ENCODE measurements at regions not wholly inside any gene's neighbourhood (a gene's known extent, or its start where the extent isn't known, plus 50 kb on each side); places are given as distances from the start of the nearest gene placed in this dataset.

DNA sequence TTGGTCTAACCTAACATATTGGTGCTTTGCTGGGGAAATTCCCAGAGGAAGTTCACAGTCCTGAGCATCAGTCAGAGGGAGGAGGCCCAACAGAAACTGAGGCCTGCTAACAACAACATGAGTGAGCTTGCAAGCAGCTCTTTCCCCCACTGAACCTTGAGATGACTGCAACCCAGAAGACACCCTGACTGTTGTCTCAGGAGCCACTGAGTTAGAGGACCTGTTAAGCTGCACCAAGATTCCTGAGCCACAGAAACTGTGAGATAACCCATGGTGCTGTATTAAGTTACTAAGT lies 193.2 kb upstream of the UBL3 start:
- POLR2A ChIA-PET = no interaction called here
- Mint-ChIP-seq H3K27me3 (ENCODE audit: insufficient read depth, unreplicated experiment) (no peaks in the 10 kb centered on the region), H3K4me1 (ENCODE audit: insufficient read depth, unreplicated experiment) (peaks cover 16% of the 10 kb centered on the region), H3K36me3 (ENCODE audit: insufficient read depth, unreplicated experiment) (no peaks in the 10 kb centered on the region), H3K9me3 (ENCODE audit: unreplicated experiment) (no peaks in the 10 kb centered on the region), H3K27ac (ENCODE audit: low read depth, unreplicated experiment) (no peak overlapping the region), H3K4me3 (ENCODE audit: unreplicated experiment) (no peak overlapping the region)
- no peak for TF ChIP-seq CTCF (IDR thresholded peaks at IDR 0.05; ENCODE audit: unreplicated experiment)
- CTCF ChIA-PET = no interaction called here
- DNase-seq (ENCODE audit: unreplicated experiment) = no peak
- no TSS peak for BruUV-seq (replicated peaks)
- intact Hi-C loops (cut with micrococcal nuclease) = no loop called here

- ChIA-PET POLR2A (no interaction called here), CTCF (no interaction called here)
- intact Hi-C loops (cut with micrococcal nuclease) = no loop called here
- Mint-ChIP-seq H3K4me1 (ENCODE audit: insufficient read depth, unreplicated experiment) (peaks cover 16% of the 10 kb centered on the region), H3K27ac (ENCODE audit: low read depth, unreplicated experiment) (no peak overlapping the region), H3K27me3 (ENCODE audit: insufficient read depth, unreplicated experiment) (no peaks in the 10 kb centered on the region), H3K4me3 (ENCODE audit: unreplicated experiment) (no peak overlapping the region), H3K36me3 (ENCODE audit: insufficient read depth, unreplicated experiment) (no peaks in the 10 kb centered on the region), H3K9me3 (ENCODE audit: unreplicated experiment) (no peaks in the 10 kb centered on the region)
- no TSS peak for BruUV-seq (replicated peaks)
- TF ChIP-seq CTCF (IDR thresholded peaks at IDR 0.05; ENCODE audit: unreplicated experiment) = no peak
- no peak for DNase-seq (ENCODE audit: unreplicated experiment)
These were observed 192.6 kb upstream of the UBL3 start for GRCh38 chr13:30042891-30043630.

- no peak for DNase-seq (ENCODE audit: unreplicated experiment)
- Mint-ChIP-seq H3K9me3 (ENCODE audit: unreplicated experiment) (no peaks in the 10 kb centered on the region), H3K27me3 (ENCODE audit: insufficient read depth, unreplicated experiment) (no peaks in the 10 kb centered on the region), H3K4me1 (ENCODE audit: insufficient read depth, unreplicated experiment) (peaks cover 16% of the 10 kb centered on the region), H3K4me3 (ENCODE audit: unreplicated experiment) (no peak overlapping the region), H3K36me3 (ENCODE audit: insufficient read depth, unreplicated experiment) (no peaks in the 10 kb centered on the region), H3K27ac (ENCODE audit: low read depth, unreplicated experiment) (no peak overlapping the region)
- TF ChIP-seq CTCF (IDR thresholded peaks at IDR 0.05; ENCODE audit: unreplicated experiment) = no peak
- POLR2A ChIA-PET = no interaction called here
- no TSS peak for BruUV-seq (replicated peaks)
- intact Hi-C loops (cut with micrococcal nuclease) = no loop called here
- CTCF ChIA-PET = interaction anchor here (0.6 kb wide), 1 partner anchor 143 kb away, joined by 3 read pairs; no protein-coding TSS in a partner anchor
These were observed 191.9 kb upstream of the UBL3 start for GRCh38 chr13:30042272-30042671.

GRCh38 chr13:30039511-30039911 lies 189.1 kb upstream of the UBL3 start:
- intact Hi-C loops (cut with micrococcal nuclease) = no loop called here
- ChIA-PET CTCF (interaction anchor here (1.4 kb wide), 1 partner anchor 11 kb away, joined by 5 read pairs; no protein-coding TSS in a partner anchor), POLR2A (no interaction called here)

More at GRCh38 chr13:30039511-30039911, 189.1 kb upstream of the UBL3 start:
- DNase-seq (ENCODE audit: unreplicated experiment) = no peak
- no peaks in the 10 kb centered on the region for H3K9me3 Mint-ChIP-seq (ENCODE audit: unreplicated experiment)
- H3K4me1 Mint-ChIP-seq (ENCODE audit: insufficient read depth, unreplicated experiment) = no peaks in the 10 kb centered on the region
- no peak overlapping the region for H3K4me3 Mint-ChIP-seq (ENCODE audit: unreplicated experiment)
- TF ChIP-seq CTCF (IDR thresholded peaks at IDR 0.05; ENCODE audit: unreplicated experiment) = no peak
- H3K27me3 Mint-ChIP-seq (ENCODE audit: insufficient read depth, unreplicated experiment) = no peaks in the 10 kb centered on the region
- no peak overlapping the region for H3K27ac Mint-ChIP-seq (ENCODE audit: low read depth, unreplicated experiment)
- H3K36me3 Mint-ChIP-seq (ENCODE audit: insufficient read depth, unreplicated experiment) = no peaks in the 10 kb centered on the region
- no TSS peak for BruUV-seq (replicated peaks)

Measured in MCF 10A (cell line).